ENCODE measurements at regions not wholly inside any gene's neighbourhood (a gene's known extent, or its start where the extent isn't known, plus 50 kb on each side); places are given as distances from the start of the nearest gene placed in this dataset.
A peak's percentile ranks its signal among the peaks of the same experiment; 100 is the strongest.

DNA sequence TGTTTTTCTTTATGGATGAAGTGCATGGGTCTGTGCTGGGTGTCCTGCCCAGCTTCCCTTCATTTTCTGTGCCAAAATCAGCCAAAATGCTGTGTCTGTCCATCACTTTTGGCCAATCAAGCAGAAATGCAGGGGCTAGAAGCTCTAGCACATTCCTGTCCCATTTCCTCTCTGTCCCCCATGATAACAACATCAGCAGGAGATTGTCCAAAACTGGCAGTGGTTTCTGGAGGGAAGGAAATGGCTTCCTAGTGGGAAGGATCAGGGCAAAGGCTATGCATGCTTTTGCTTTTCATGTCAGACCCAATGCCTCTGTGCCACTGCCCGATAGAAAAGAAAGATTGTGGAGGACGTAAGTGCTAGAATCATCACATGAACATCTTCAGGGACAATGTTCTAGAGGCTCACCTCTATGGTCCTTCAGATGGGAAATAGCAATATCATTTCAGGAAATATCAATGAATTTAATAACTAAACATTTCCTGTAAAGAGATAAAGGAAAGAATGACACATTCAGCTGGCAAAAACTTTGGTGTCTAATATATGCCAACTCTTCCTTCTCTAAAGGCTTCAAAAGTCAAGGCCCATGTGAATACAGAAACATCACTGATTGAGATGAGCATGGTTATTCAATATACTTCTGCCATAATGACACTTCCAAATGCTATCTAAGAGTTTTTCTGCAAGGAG, 107.5 kb downstream of the SETD4 start:
- H3K27ac ChIP-seq, result no peak overlapping the region
- TF ChIP-seq, protein P1, sequence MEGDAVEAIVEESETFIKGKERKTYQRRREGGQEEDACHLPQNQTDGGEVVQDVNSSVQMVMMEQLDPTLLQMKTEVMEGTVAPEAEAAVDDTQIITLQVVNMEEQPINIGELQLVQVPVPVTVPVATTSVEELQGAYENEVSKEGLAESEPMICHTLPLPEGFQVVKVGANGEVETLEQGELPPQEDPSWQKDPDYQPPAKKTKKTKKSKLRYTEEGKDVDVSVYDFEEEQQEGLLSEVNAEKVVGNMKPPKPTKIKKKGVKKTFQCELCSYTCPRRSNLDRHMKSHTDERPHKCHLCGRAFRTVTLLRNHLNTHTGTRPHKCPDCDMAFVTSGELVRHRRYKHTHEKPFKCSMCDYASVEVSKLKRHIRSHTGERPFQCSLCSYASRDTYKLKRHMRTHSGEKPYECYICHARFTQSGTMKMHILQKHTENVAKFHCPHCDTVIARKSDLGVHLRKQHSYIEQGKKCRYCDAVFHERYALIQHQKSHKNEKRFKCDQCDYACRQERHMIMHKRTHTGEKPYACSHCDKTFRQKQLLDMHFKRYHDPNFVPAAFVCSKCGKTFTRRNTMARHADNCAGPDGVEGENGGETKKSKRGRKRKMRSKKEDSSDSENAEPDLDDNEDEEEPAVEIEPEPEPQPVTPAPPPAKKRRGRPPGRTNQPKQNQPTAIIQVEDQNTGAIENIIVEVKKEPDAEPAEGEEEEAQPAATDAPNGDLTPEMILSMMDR (conservative IDR thresholded peaks at IDR 0.05), result no peak

DNA sequence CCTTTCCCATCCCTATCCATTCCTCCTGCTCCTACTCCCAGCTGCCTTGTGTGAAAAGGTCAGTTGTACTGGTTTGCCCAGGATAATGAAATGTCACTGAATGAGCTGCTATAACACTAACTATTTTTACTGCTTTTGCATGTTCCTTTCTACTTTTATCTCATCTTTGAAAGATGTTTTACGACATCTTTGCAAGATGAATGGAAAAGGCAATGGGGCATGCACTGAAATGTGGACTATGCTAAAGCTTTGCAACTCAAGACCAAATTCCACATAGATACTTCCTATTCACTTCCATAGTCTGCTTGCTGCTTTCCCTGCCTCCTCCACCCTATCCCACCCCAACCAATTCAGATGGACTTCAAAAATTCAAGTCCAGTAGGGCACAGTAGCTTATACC, 111.3 kb downstream of the SETD4 start:
- H3K27ac ChIP-seq, result no peak overlapping the region

DNA sequence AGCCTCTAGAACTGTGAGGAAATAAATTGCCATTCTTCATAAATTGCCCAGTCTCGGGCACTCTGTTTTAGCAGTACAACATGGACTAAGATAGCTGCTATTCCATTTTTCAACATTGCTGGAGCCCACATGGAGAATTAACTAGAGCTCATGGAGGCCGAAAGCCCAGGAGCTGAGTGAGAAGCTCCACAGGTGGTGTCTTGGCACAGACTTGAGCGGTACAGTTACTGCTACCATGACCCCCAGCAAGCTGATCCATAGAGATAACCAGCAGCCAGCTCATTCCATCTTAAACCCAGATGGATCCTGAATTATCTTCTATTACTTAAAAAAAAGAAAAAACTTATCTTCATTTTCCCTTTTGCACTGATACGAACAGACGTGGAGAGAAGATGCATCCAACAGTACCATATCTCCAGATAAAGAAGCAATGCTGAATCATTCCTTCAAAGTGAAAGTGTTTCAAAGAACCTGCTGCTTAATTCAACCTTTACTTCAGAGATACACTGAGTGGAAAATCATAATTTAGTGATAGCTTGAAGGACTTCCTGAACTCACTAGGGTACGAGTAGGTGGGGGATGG, 115.1 kb downstream of the SETD4 start:
- TF ChIP-seq, protein P1 (conservative IDR thresholded peaks at IDR 0.05), result no peak
- H3K27ac ChIP-seq, result no peak overlapping the region

More for the DNA sequence above, 111.3 kb downstream of the SETD4 start:
- TF ChIP-seq, protein P1 (conservative IDR thresholded peaks at IDR 0.05), result no peak

- no peak overlapping the region for H3K27ac ChIP-seq
- TF ChIP-seq, protein P1 (conservative IDR thresholded peaks at IDR 0.05), result no peak
Measured at GRCh38 chr21:35943752-35944151, 116.6 kb downstream of the SETD4 start.

- no peak overlapping the region for H3K27ac ChIP-seq
- TF ChIP-seq, protein P1 (conservative IDR thresholded peaks at IDR 0.05), result no peak
Measured at GRCh38 chr21:35942211-35943144, 117.8 kb downstream of the SETD4 start.

GRCh38 chr21:35940074-35940927, 120.0 kb downstream of the SETD4 start:
- no peak overlapping the region for H3K27ac ChIP-seq
- TF ChIP-seq, protein P1 (conservative IDR thresholded peaks at IDR 0.05), result peak; percentile 98

All from VCaP (cell line).